ENCODE measurements at regions not wholly inside any gene's neighbourhood (a gene's known extent, or its start where the extent isn't known, plus 50 kb on each side); places are given as distances from the start of the nearest gene placed in this dataset.
A peak's percentile ranks its signal among the peaks of the same experiment; 100 is the strongest.

- DNase-seq = no peak
Measured at GRCh38 chr7:115883629-115884028, 146.9 kb downstream of the TFEC start.

- DNase-seq = no peak
Measured at GRCh38 chr7:115881476-115881875, 149.1 kb downstream of the TFEC start.

- no peak for DNase-seq
Measured at GRCh38 chr7:115879171-115879570, 151.4 kb downstream of the TFEC start.

- DNase-seq = no peak
Measured at GRCh38 chr7:115869801-115870200, 160.8 kb downstream of the TFEC start.

GRCh38 chr7:115869190-115869589 lies 161.4 kb downstream of the TFEC start:
- no peak for DNase-seq

GRCh38 chr7:115868369-115868768 lies 162.2 kb downstream of the TFEC start:
- DNase-seq = no peak

- DNase-seq = no peak
Measured at GRCh38 chr7:115864082-115864481, 166.5 kb downstream of the TFEC start.

GRCh38 chr7:115851291-115851690 lies 179.3 kb downstream of the TFEC start:
- DNase-seq = peak; percentile 18

GRCh38 chr7:115850774-115851173 lies 179.8 kb downstream of the TFEC start:
- DNase-seq = no peak

GRCh38 chr7:115844857-115845256 lies 185.7 kb downstream of the TFEC start:
- no peak for DNase-seq

- DNase-seq = no peak
Measured at GRCh38 chr7:115840702-115841101, 189.9 kb downstream of the TFEC start.

- DNase-seq = no peak
Measured at GRCh38 chr7:115838829-115839228, 191.7 kb downstream of the TFEC start.

GRCh38 chr7:115831371-115831770 lies 199.2 kb downstream of the TFEC start:
- DNase-seq = no peak

- DNase-seq = no peak
Measured at GRCh38 chr7:115827305-115828045, 203.1 kb downstream of the TFEC start.

GRCh38 chr7:115825456-115826115 lies 205.0 kb downstream of the TFEC start:
- DNase-seq = no peak

- DNase-seq = no peak
Measured at GRCh38 chr7:115822801-115823200, 207.8 kb downstream of the TFEC start.

- no peak for DNase-seq
Measured at GRCh38 chr7:115822380-115822779, 208.2 kb downstream of the TFEC start.

- no peak for DNase-seq
Measured at GRCh38 chr7:115816318-115816974, 214.1 kb downstream of the TFEC start.

- no peak for DNase-seq
Measured at GRCh38 chr7:115812794-115813193, 217.8 kb downstream of the TFEC start.

- DNase-seq = no peak
Measured at GRCh38 chr7:115805458-115805857, 225.1 kb downstream of the TFEC start.

- DNase-seq = no peak
Measured at GRCh38 chr7:115802415-115802814, 228.1 kb downstream of the TFEC start.

- DNase-seq = no peak
Measured at GRCh38 chr7:115799430-115799829, 231.1 kb downstream of the TFEC start.

- no peak for DNase-seq
Measured at GRCh38 chr7:115793958-115794702, 236.4 kb downstream of the TFEC start.

Measured in activated CD4-positive, alpha-beta T cell treated with anti-CD3 and anti-CD28 coated beads, Interleukin-2, amount 50 U/mL, for 16 hours (primary cell).